A673 (cell line): ENCODE measurements at regions not wholly inside any gene's neighbourhood (a gene's known extent, or its start where the extent isn't known, plus 50 kb on each side); places are given as distances from the start of the nearest gene placed in this dataset.

Experiments
- BruUV-seq: library from RNA; stranded (reverse); fragments of 400-500 nt; replicated peaks from 2 replicates; lab custom pipeline; 2021; lab: Mats Ljungman, UMichigan
- CTCF ChIA-PET: fragments of 300-600 bp; sonication (Branson Sonifier 250); formaldehyde crosslinking; loops from one replicate; lab custom pipeline; 2022; ENCODE audit warnings: antibody characterized with exemption; lab: Charles Lee
- POLR2A ChIA-PET: fragments of 300-600 bp; sonication (Branson Sonifier 250); formaldehyde crosslinking; loops from one replicate; lab custom pipeline; 2022; ENCODE audit warnings: antibody characterized with exemption; ENCODE audit not compliant: low non-redundant PET; lab: Charles Lee
- DNase-seq: peaks from one replicate; pipeline ENCODE4 v3.0.0-alpha.2; 2015; ENCODE audit warnings: low spot score
- H3K27ac ChIP-seq: fragments of 200-600 bp; sonication (generic); 2 replicates; pipeline ENCODE4 v1.5.1; 2016; ENCODE audit warnings: mixed run types, low read depth, mild to moderate bottlenecking, mixed read lengths, antibody characterized with exemption, low read length; ENCODE audit not compliant: poor library complexity, severe bottlenecking
- H3K27me3 ChIP-seq: fragments of 200-600 bp; sonication (generic); replicated peaks from 2 replicates; pipeline ENCODE4 v1.6.1; 2017; ENCODE audit warnings: mixed run types, low read depth, mild to moderate bottlenecking, mixed read lengths, antibody characterized with exemption, low read length; ENCODE audit not compliant: insufficient read depth, poor library complexity
- H3K36me3 ChIP-seq: fragments of 200-600 bp; sonication (generic); 2 replicates; pipeline ENCODE4 v1.6.1; 2016; ENCODE audit warnings: mixed run types, mild to moderate bottlenecking, mixed read lengths, antibody characterized with exemption, low read length; ENCODE audit not compliant: insufficient read depth, poor library complexity, severe bottlenecking
- H3K4me1 ChIP-seq: fragments of 200-600 bp; sonication (generic); 2 replicates; pipeline ENCODE4 v1.6.1; 2017; ENCODE audit warnings: mixed run types, mild to moderate bottlenecking, mixed read lengths, antibody characterized with exemption, low read length; ENCODE audit not compliant: insufficient read depth, poor library complexity, severe bottlenecking
- H3K4me3 ChIP-seq: fragments of 200-600 bp; sonication (generic); 2 replicates; pipeline ENCODE4 v1.5.1; 2016; ENCODE audit warnings: low read depth, mixed run types, mild to moderate bottlenecking, mixed read lengths, low read length; ENCODE audit not compliant: poor library complexity, severe bottlenecking
- H3K9me3 ChIP-seq: fragments of 200-600 bp; sonication (generic); 2 replicates; pipeline ENCODE4 v1.6.1; 2016; ENCODE audit warnings: mixed run types, low read depth, mild to moderate bottlenecking, mixed read lengths, antibody characterized with exemption, low read length; ENCODE audit not compliant: poor library complexity, severe bottlenecking
- EZH2 ChIP-seq: fragments of 200-600 bp; sonication (generic); IDR thresholded peaks from 2 replicates; pipeline ENCODE4 v1.6.1; 2017; ENCODE audit warnings: borderline replicate concordance, low read depth, mild to moderate bottlenecking, mixed read lengths, antibody characterized with exemption, low read length; ENCODE audit not compliant: poor library complexity, severe bottlenecking
- intact Hi-C: fragments of 100-400 bp; cut with micrococcal nuclease; formaldehyde crosslinking; loops from one replicate; pipeline ENCODE4 v1.10.0; 2022; ENCODE audit not compliant: unreplicated experiment
- TF ChIP-seq, protein P1 (sequence below): fragments of 300-800, 200-600 bp; sonication (generic); conservative IDR thresholded peaks from 2 replicates; pipeline ENCODE4 v1.5.1; 2017; ENCODE audit warnings: low read depth, mild to moderate bottlenecking, antibody characterized with exemption, low read length, moderate library complexity, mixed read lengths

DNA sequence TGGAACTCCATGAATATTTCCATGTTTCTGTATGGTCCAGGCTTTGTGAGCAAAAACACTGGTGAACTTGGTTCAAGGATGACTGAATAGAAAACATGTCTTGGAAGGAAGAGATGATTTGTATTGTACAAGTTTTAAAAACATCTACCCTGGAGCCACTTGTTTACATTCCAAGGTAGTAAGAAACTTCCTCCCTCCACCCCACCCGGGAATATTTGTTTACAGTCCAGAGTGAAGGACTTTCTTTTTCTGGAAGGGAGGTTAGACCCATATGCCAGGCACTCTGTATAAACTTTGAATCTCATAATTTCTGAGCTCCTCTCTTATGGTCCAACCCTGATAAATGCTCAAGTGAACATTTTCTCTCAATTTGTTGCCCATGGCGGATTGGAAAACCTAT, 323.3 kb upstream of the LYPLAL1 start:
- H3K4me3 ChIP-seq: no peak overlapping the region
- H3K36me3 ChIP-seq: no peaks in the 10 kb centered on the region
- DNase-seq: no peak
- H3K27ac ChIP-seq: no peak overlapping the region
- ChIA-PET CTCF (no interaction called here), POLR2A (no interaction called here)
- no TSS peak for BruUV-seq
- no peaks in the 10 kb centered on the region for H3K9me3 ChIP-seq
- intact Hi-C loops: no loop called here
- H3K4me1 ChIP-seq: no peaks in the 10 kb centered on the region
- H3K27me3 ChIP-seq: peaks cover 59% of the 10 kb centered on the region
- TF ChIP-seq EZH2: no peak

DNA sequence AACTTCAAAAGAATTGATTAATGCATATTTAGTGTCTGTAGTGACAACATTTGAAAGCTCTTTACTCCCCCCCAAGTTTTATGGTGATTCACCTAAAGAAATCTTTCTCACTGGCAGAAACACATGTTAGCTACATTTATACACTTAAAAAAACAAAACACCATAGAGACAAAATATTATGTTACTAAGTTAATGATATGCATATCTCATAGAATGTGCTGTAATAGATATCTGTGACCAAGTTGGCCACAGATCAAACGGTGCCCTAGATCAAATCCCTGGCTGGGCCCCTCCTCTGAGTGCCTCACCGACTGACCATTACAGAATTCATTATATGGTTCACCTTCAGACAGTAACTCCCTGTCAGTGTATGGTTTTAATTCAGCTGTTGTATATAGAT, 322.1 kb upstream of the LYPLAL1 start:
- no peaks in the 10 kb centered on the region for H3K9me3 ChIP-seq
- no peak for DNase-seq

DNA sequence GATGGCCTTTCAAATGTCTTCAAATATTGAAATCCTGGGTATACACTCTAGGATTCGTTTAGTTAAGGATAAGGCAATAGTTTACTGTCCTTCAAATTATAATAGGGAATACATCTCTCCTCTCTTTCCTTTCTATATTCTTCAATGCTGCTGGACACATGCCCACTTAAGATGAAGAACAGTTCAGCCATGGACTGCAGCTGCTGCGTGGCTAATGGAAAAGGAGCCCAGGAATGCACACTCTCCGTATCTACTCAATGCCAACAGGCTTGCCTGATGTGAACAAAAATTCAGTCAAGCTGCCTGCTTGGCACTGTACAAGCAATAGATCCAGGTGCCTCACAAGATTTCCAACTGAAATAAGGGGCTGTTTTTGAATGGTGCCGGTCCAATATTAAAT, 321.2 kb upstream of the LYPLAL1 start:
- H3K4me1 ChIP-seq: no peaks in the 10 kb centered on the region
- BruUV-seq: no TSS peak
- intact Hi-C loops: no loop called here
- no peak for TF ChIP-seq EZH2
- DNase-seq: no peak
- ChIA-PET POLR2A (no interaction called here), CTCF (no interaction called here)
- H3K9me3 ChIP-seq: no peaks in the 10 kb centered on the region
- H3K4me3 ChIP-seq: no peak overlapping the region
- H3K27me3 ChIP-seq: peaks cover 59% of the 10 kb centered on the region
- H3K27ac ChIP-seq: no peak overlapping the region
- no peaks in the 10 kb centered on the region for H3K36me3 ChIP-seq

More for the DNA sequence above, 322.1 kb upstream of the LYPLAL1 start:
- no peak overlapping the region for H3K4me3 ChIP-seq
- TF ChIP-seq, protein P1, sequence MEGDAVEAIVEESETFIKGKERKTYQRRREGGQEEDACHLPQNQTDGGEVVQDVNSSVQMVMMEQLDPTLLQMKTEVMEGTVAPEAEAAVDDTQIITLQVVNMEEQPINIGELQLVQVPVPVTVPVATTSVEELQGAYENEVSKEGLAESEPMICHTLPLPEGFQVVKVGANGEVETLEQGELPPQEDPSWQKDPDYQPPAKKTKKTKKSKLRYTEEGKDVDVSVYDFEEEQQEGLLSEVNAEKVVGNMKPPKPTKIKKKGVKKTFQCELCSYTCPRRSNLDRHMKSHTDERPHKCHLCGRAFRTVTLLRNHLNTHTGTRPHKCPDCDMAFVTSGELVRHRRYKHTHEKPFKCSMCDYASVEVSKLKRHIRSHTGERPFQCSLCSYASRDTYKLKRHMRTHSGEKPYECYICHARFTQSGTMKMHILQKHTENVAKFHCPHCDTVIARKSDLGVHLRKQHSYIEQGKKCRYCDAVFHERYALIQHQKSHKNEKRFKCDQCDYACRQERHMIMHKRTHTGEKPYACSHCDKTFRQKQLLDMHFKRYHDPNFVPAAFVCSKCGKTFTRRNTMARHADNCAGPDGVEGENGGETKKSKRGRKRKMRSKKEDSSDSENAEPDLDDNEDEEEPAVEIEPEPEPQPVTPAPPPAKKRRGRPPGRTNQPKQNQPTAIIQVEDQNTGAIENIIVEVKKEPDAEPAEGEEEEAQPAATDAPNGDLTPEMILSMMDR: no peak
- no peak for TF ChIP-seq EZH2
- no peak overlapping the region for H3K27ac ChIP-seq
- BruUV-seq: no TSS peak
- H3K27me3 ChIP-seq: peaks cover 59% of the 10 kb centered on the region
- H3K4me1 ChIP-seq: no peaks in the 10 kb centered on the region
- CTCF ChIA-PET: no interaction called here
- intact Hi-C loops: no loop called here
- H3K36me3 ChIP-seq: no peaks in the 10 kb centered on the region
- POLR2A ChIA-PET: no interaction called here

DNA sequence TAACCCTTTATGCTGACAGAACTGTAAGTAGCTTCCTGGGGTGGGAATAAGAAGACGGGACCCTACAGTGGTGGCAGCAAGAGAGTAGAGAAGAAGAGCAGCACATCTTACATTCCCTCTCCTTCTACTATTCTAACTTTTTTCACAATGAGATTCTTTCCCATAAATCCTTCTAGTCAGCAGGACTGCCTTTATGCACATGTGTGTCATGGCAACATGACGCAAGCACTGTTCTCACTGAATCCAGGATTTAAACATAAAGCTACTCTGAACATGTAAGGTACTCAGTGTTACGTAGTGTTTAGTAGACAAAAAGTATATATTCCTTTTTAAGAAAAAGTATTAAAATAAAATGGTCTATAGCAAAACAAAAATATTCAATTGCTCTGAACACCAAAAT, 309.7 kb upstream of the LYPLAL1 start:
- no TSS peak for BruUV-seq
- H3K9me3 ChIP-seq: no peaks in the 10 kb centered on the region
- intact Hi-C loops: no loop called here
- peaks cover 44% of the 10 kb centered on the region for H3K27me3 ChIP-seq
- TF ChIP-seq, protein P1: no peak
- TF ChIP-seq EZH2: no peak
- no peak overlapping the region for H3K4me3 ChIP-seq
- ChIA-PET CTCF (no interaction called here), POLR2A (no interaction called here)
- H3K27ac ChIP-seq: no peak overlapping the region
- no peak for DNase-seq
- no peaks in the 10 kb centered on the region for H3K36me3 ChIP-seq
- H3K4me1 ChIP-seq: no peaks in the 10 kb centered on the region
